Panc1 (cell line): ENCODE measurements at regions not wholly inside any gene's neighbourhood (a gene's known extent, or its start where the extent isn't known, plus 50 kb on each side); places are given as distances from the start of the nearest gene placed in this dataset.

ENCODE experiments used
- ATAC-seq: fragments of 200-7000 bp; cut with Tn5 transposase; 2 replicates; pipeline ENCODE4 v1.9.1; 2020; ENCODE audit warnings: mild to moderate bottlenecking, moderate library complexity
- BruUV-seq: library from RNA; stranded (reverse); fragments of 400-500 nt; replicated peaks from 2 replicates; lab custom pipeline; 2021; lab: Mats Ljungman, UMichigan
- CTCF ChIA-PET: fragments of 300-600 bp; sonication (Branson Sonifier 250); formaldehyde crosslinking; loops from one replicate; lab custom pipeline; 2022; ENCODE audit warnings: antibody characterized with exemption; lab: Charles Lee
- POLR2A ChIA-PET: fragments of 300-600 bp; sonication (Branson Sonifier 250); formaldehyde crosslinking; loops from one replicate; lab custom pipeline; 2022; ENCODE audit warnings: antibody characterized with exemption; lab: Charles Lee
- DNase-seq: peaks from one replicate; pipeline ENCODE4 v3.0.0-alpha.2; 2010; ENCODE audit warnings: low read depth, low spot score
- H3K27ac ChIP-seq: 2 replicates; pipeline ENCODE4 v1.5.1; 2011; ENCODE audit warnings: mild to moderate bottlenecking, low read length, inconsistent platforms
- H3K27me3 ChIP-seq: fragments of 200-500 bp; sonication (Bioruptor generic); 2 replicates; pipeline ENCODE4 v1.6.0; 2014; ENCODE audit warnings: low read length, inconsistent platforms; ENCODE audit not compliant: control insufficient read depth, insufficient read depth
- H3K36me3 ChIP-seq: fragments of 200-500 bp; sonication (Bioruptor generic); 2 replicates; pipeline ENCODE4 v1.5.1; 2014; ENCODE audit warnings: inconsistent platforms, mild to moderate bottlenecking, low read length, moderate library complexity; ENCODE audit not compliant: control insufficient read depth, insufficient read depth
- H3K4me1 ChIP-seq: 2 replicates; pipeline ENCODE4 v1.5.1; 2011; ENCODE audit warnings: inconsistent platforms, mild to moderate bottlenecking, low read length, moderate library complexity; ENCODE audit not compliant: control insufficient read depth, insufficient read depth
- H3K4me3 ChIP-seq, 2 experiments: 2 replicates each; pipeline ENCODE4 v1.5.1; 2011 to 2012; ENCODE audit warnings: low read depth in 2 of 2, low read length in 2 of 2, mild to moderate bottlenecking in 2 of 2, inconsistent platforms in 1 of 2, moderate library complexity in 1 of 2
- H3K9me3 ChIP-seq: fragments of 200-500 bp; sonication (Bioruptor generic); 2 replicates; pipeline ENCODE4 v1.5.1; 2014; ENCODE audit warnings: low read depth, mild to moderate bottlenecking, inconsistent platforms, low read length, moderate library complexity; ENCODE audit not compliant: control insufficient read depth, insufficient read depth
- CTCF ChIP-seq: fragments of 450-650 bp; IDR thresholded peaks from 2 replicates; pipeline ENCODE4 v1.5.1; 2017; ENCODE audit warnings: mild to moderate bottlenecking
- POLR2AphosphoS5 ChIP-seq: IDR thresholded peaks from 2 replicates; pipeline ENCODE4 v1.6.1; 2012; ENCODE audit warnings: mild to moderate bottlenecking, low read depth, low read length, moderate library complexity
- SIN3A ChIP-seq: IDR thresholded peaks from 2 replicates; pipeline ENCODE4 v1.6.1; 2012; ENCODE audit warnings: low read depth, mild to moderate bottlenecking, low read length, moderate library complexity, borderline replicate concordance; ENCODE audit not compliant: insufficient read depth
- TCF7L2 ChIP-seq: IDR thresholded peaks from 2 replicates; pipeline ENCODE4 v1.6.1; 2011; ENCODE audit warnings: mild to moderate bottlenecking, low read depth, low read length, inconsistent platforms
- in situ Hi-C: cut with HindIII; loops from 2 replicates; pipeline ENCODE4 v1.10.0; 2016; ENCODE audit warnings: low sequenced_read_pairs, low pct_unique_long_range_greater_than_20kb
- intact Hi-C: fragments of 100-400 bp; cut with micrococcal nuclease; formaldehyde crosslinking; loops from one replicate; pipeline ENCODE4 v1.10.0; 2022; ENCODE audit not compliant: unreplicated experiment
- TF ChIP-seq, protein P1 (sequence below), 2 experiments: IDR thresholded peaks; 2 replicates each; pipeline ENCODE4 v1.6.1; 2011 to 2012; ENCODE audit warnings: low read depth in 2 of 2, control low read depth in 1 of 2, low read length in 1 of 2, mild to moderate bottlenecking in 1 of 2, moderate library complexity in 1 of 2; ENCODE audit not compliant: insufficient read depth in 1 of 2

- no peak for DNase-seq
- POLR2A ChIA-PET: no interaction called here
- H3K27ac ChIP-seq: no peak overlapping the region
- no peak for ATAC-seq
- CTCF ChIA-PET: no interaction called here
- no peaks in the 10 kb centered on the region for H3K27me3 ChIP-seq
- intact Hi-C loops: no loop called here
- in situ Hi-C loops: no loop called here
- no peaks in the 10 kb centered on the region for H3K9me3 ChIP-seq
- no peak overlapping the region for H3K4me3 ChIP-seq
- no peak for TF ChIP-seq SIN3A
- TF ChIP-seq, protein P1, sequence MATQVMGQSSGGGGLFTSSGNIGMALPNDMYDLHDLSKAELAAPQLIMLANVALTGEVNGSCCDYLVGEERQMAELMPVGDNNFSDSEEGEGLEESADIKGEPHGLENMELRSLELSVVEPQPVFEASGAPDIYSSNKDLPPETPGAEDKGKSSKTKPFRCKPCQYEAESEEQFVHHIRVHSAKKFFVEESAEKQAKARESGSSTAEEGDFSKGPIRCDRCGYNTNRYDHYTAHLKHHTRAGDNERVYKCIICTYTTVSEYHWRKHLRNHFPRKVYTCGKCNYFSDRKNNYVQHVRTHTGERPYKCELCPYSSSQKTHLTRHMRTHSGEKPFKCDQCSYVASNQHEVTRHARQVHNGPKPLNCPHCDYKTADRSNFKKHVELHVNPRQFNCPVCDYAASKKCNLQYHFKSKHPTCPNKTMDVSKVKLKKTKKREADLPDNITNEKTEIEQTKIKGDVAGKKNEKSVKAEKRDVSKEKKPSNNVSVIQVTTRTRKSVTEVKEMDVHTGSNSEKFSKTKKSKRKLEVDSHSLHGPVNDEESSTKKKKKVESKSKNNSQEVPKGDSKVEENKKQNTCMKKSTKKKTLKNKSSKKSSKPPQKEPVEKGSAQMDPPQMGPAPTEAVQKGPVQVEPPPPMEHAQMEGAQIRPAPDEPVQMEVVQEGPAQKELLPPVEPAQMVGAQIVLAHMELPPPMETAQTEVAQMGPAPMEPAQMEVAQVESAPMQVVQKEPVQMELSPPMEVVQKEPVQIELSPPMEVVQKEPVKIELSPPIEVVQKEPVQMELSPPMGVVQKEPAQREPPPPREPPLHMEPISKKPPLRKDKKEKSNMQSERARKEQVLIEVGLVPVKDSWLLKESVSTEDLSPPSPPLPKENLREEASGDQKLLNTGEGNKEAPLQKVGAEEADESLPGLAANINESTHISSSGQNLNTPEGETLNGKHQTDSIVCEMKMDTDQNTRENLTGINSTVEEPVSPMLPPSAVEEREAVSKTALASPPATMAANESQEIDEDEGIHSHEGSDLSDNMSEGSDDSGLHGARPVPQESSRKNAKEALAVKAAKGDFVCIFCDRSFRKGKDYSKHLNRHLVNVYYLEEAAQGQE (IDR thresholded peaks at IDR 0.05; ENCODE audit: insufficient read depth in 1 of 2, low read depth in 2 of 2, low read length in 1 of 2): no peak
- TF ChIP-seq POLR2AphosphoS5: no peak
- no peak for TF ChIP-seq CTCF
- no peak for TF ChIP-seq TCF7L2
- H3K36me3 ChIP-seq: no peaks in the 10 kb centered on the region
- H3K4me1 ChIP-seq: no peaks in the 10 kb centered on the region
- BruUV-seq: no TSS peak
Measured at GRCh38 chr4:155510771-155511170, 134.0 kb upstream of the MAP9 start.

- BruUV-seq: no TSS peak
- Histone ChIP-seq H3K9me3 (no peaks in the 10 kb centered on the region), H3K4me1 (no peaks in the 10 kb centered on the region), H3K4me3 (no peak overlapping the region), H3K36me3 (no peaks in the 10 kb centered on the region), H3K27me3 (no peaks in the 10 kb centered on the region), H3K27ac (no peak overlapping the region)
- intact Hi-C loops (no loop called here), in situ Hi-C loops (no loop called here)
- POLR2A ChIA-PET: no interaction called here
- ATAC-seq (no peak), DNase-seq (no peak)
- TF ChIP-seq CTCF (no peak), SIN3A (no peak), POLR2AphosphoS5 (no peak), TCF7L2 (no peak)
- TF ChIP-seq, protein P1 (IDR thresholded peaks at IDR 0.05; ENCODE audit: insufficient read depth in 1 of 2, low read depth in 2 of 2, low read length in 1 of 2): no peak
- CTCF ChIA-PET: no interaction called here
Measured at GRCh38 chr4:155509555-155509954, 132.8 kb upstream of the MAP9 start.
